Fibroblast of pulmonary artery (primary cell): ENCODE measurements at regions not wholly inside any gene's neighbourhood (a gene's known extent, or its start where the extent isn't known, plus 50 kb on each side); places are given as distances from the start of the nearest gene placed in this dataset.

Experiments used
- DNase-seq: peaks from one replicate; pipeline ENCODE4 v3.0.0-alpha.2; 2010; ENCODE audit warnings: low read depth
- H3K4me3 ChIP-seq: replicated peaks from 2 replicates; pipeline ENCODE4 v1.5.1; 2011; ENCODE audit warnings: low read depth, mild to moderate bottlenecking, control low read depth, low read length, moderate library complexity
- TF ChIP-seq, protein P1 (sequence below): IDR thresholded peaks from 2 replicates; pipeline ENCODE4 v1.5.1; 2011; ENCODE audit warnings: mild to moderate bottlenecking, control low read depth, low read length, inconsistent platforms; ENCODE audit errors: missing control alignments

DNA sequence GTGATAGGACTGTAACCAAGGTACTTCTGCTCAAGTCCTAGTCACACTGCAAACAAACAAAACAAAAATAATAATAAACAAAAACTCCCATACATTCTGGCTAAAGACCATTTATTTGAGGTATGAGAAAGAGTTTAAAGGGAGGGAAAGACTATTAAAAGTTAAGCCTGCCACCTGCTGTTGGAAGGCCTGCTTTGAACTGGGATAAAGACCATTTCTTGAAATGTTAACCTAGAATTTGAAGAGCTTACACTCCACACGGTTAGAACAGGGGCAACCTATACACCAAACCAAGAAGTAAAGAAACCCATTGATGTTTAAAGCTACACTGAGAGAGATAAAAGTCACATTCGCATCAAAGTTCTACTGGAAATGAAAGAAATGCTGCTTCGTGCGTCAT, 548.7 kb upstream of the DIPK2B start:
- TF ChIP-seq, protein P1, sequence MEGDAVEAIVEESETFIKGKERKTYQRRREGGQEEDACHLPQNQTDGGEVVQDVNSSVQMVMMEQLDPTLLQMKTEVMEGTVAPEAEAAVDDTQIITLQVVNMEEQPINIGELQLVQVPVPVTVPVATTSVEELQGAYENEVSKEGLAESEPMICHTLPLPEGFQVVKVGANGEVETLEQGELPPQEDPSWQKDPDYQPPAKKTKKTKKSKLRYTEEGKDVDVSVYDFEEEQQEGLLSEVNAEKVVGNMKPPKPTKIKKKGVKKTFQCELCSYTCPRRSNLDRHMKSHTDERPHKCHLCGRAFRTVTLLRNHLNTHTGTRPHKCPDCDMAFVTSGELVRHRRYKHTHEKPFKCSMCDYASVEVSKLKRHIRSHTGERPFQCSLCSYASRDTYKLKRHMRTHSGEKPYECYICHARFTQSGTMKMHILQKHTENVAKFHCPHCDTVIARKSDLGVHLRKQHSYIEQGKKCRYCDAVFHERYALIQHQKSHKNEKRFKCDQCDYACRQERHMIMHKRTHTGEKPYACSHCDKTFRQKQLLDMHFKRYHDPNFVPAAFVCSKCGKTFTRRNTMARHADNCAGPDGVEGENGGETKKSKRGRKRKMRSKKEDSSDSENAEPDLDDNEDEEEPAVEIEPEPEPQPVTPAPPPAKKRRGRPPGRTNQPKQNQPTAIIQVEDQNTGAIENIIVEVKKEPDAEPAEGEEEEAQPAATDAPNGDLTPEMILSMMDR, result peak; percentile 45
- DNase-seq, result peak; percentile 55
- no peak overlapping the region for H3K4me3 ChIP-seq

DNA sequence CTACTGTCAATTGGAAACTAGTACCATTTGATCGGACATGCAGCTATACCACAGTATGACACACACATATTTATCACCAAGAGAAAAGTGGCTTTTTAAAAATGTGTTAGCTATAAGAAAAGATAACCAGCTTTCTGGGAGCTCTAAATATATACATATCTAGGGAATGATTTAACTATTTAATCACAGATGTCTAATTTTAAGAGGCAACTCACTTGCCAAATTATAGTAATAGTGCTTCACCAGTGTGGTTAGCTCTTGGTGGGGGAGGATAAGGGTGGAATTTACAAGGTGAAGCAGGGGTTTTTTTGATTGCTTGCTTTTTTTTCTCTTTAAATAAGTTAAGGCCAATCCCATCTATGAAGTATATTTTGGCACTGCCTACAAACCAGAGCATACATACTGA, 547.7 kb upstream of the DIPK2B start:
- DNase-seq, result no peak
- no peak overlapping the region for H3K4me3 ChIP-seq

DNA sequence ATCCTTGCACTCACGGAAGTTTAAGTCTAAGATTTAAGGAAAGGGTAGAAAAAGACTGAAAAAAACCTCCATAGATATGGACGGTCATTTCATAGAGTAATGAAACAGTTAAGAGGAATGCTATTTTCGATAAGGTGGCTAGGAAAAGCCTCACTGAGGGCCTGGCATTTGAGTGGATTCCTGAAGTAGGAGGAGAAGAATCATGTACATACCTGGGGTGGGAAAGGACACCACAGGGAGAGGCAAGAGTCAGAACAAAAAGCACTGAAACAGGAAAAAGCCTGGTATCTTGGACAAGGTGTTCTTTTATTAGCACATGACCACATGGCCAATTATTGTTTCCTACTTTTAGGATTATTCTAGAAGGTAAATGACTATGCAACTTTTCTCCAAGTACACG, 547.2 kb upstream of the DIPK2B start:
- no peak for DNase-seq
- TF ChIP-seq, protein P1, result no peak
- H3K4me3 ChIP-seq, result no peak overlapping the region

More for the DNA sequence above, 547.7 kb upstream of the DIPK2B start:
- TF ChIP-seq, protein P1, result no peak

DNA sequence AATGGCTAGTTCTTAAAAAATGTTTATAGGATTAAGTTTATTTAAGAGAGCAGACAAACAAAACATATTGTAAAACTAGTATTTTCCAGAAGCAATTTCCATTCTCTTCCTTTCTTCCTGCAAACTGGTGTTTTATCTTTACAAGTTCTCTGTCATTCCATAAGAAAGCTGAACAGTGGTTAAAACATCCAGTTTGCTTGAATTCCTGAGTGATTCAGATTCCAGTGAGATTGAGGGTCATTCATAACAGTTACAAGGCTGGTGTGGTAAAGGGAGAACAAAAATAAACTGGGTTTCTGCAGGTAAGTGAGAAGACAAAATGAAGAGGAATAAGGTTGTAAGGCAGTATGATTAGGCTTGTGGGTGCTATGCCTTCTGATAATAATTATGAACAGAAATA, 544.8 kb upstream of the DIPK2B start:
- no peak for DNase-seq
- TF ChIP-seq, protein P1, result no peak
- H3K4me3 ChIP-seq, result no peak overlapping the region

DNA sequence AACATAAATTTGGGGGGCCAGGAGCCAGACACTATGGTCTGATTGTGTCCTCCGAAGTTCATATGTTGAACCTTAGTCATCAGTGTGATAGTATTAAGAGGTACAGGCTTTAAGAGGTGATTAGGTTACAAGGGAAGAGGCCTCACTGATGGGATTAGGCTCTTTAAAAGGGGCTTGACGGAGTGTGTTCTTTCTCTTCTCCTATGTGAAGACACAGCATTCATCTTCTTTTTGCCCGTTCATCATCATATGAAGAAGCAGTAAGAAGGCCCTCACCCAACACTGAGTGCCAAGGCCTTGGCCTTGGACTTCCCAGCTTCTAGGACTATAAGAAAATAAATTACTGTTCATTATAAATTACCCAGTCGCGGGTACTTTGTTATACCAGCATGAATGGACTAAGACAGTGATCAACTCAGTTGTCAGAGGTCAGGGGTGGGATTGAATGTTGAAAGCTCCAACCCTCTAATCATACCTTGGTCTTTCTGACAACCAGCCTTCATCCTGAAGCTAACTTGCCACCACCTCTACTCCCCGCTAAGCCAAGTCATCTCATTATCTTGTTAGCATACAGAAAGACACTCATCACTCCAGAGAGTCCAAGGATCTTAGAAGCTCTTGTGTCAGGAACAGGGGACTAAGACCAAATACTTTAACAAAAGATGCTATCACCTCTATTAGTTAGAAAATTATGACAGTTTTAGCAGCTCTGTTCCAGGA, 543.4 kb upstream of the DIPK2B start:
- TF ChIP-seq, protein P1, result no peak
- H3K4me3 ChIP-seq, result no peak overlapping the region
- DNase-seq, result no peak

DNA sequence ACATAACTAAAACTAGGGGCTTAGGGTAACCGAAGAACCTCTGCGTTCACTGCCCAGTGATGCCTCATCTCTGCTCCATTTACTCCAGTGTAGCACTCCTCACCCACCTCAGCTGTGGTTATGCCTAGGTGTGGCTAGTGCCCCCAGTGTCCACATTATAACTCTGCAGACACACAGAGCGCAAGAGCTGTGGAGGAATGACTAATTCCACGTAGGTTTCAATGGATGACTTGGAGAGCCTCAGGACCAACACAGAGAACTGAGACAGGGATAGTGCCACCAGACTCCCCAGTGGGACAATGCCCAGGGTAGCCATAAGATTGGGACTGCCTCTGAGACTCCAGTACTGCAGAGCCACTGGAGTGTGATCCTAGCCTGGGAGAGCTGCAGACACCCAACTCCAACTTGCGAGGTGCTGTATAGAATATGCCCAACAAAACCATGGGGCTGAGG, 542.4 kb upstream of the DIPK2B start:
- DNase-seq, result peak; percentile 22
- TF ChIP-seq, protein P1, result no peak
- no peak overlapping the region for H3K4me3 ChIP-seq

DNA sequence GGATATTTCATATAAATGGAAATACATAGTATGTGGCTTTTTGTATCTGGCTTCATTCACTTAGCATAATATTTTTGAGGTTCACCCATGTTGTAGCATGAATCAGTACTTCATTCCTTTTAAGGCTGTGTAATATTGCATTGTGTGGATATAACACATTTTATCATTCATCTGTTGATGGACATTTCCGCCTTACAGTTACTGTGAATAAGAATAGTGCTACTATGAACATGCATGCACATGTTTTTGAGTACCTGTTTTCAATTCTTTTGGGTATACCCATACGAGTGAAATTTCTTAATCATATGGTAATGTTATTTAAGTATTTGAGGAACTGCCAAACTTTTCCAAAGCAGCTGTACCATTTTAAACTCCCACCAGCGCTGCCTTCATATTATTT, 539.6 kb upstream of the DIPK2B start:
- H3K4me3 ChIP-seq, result no peak overlapping the region
- no peak for DNase-seq
- TF ChIP-seq, protein P1, result no peak
